ENCODE measurements at regions not wholly inside any gene's neighbourhood (a gene's known extent, or its start where the extent isn't known, plus 50 kb on each side); places are given as distances from the start of the nearest gene placed in this dataset.

DNA sequence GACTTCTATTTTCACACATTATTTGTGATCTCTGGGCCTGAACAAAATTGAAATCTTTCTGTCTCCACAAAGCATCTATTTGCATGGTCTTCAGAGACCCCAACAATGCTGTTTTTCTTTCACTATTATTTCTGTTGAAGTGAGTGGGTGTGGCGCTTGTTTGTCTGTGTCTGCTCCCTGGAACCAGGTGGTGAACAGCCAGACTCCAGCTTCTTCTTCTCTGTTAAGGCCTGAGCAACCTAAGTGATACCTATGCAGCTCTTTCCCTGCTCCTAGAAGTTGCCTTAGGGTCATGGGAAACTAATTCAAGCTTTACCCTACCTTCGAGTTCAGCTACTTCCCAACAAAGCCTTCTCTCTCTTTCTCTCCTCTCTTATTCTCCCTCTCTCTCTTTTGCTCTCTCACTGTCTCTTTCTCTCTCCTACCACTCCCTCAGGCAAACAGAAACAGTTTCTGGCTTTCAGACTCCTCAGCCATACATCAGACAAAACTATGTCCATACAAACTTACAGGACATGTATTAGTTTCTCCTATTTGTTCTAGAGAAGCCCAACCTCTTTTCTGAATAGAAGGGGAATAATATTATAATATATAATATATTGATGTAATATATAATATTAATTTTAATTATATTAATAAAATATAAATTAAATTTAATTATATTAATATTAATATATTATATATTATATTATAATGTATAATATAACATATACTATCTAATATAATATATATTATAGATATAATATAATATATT lies 552.5 kb downstream of the DSC3 start:
- no peak for DNase-seq (ENCODE audit: low read depth)
- H3K27me3 ChIP-seq (ENCODE audit: control insufficient read depth, insufficient read depth, low read length): no peaks in the 10 kb centered on the region
- TF ChIP-seq, protein P1, sequence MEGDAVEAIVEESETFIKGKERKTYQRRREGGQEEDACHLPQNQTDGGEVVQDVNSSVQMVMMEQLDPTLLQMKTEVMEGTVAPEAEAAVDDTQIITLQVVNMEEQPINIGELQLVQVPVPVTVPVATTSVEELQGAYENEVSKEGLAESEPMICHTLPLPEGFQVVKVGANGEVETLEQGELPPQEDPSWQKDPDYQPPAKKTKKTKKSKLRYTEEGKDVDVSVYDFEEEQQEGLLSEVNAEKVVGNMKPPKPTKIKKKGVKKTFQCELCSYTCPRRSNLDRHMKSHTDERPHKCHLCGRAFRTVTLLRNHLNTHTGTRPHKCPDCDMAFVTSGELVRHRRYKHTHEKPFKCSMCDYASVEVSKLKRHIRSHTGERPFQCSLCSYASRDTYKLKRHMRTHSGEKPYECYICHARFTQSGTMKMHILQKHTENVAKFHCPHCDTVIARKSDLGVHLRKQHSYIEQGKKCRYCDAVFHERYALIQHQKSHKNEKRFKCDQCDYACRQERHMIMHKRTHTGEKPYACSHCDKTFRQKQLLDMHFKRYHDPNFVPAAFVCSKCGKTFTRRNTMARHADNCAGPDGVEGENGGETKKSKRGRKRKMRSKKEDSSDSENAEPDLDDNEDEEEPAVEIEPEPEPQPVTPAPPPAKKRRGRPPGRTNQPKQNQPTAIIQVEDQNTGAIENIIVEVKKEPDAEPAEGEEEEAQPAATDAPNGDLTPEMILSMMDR (IDR thresholded peaks at IDR 0.05; ENCODE audit: insufficient read depth, low read length, poor library complexity, severe bottlenecking): no peak
- H3K4me3 ChIP-seq (ENCODE audit: low read depth, low read length): no peak overlapping the region
- no peaks in the 10 kb centered on the region for H3K36me3 ChIP-seq (ENCODE audit: control insufficient read depth, insufficient read depth, low read length)

DNA sequence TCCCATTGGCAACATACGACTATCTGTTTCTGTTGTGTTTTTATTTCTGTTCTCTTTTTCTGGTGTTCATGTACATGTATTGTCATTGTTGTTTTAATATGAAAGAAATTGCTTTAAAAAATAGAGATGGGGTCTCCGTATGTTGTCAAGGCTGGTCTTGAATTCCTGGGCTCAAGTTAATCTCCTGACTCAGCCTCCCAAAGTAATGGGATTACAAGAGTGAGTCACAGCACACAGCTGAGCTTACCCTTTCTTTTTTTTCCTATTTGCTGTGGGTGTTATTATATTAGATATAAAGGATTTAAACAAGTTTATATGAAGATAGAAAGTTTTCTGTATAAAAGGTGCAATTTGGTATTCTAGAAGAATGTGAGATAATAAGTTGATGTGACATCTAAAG lies 554.6 kb downstream of the DSC3 start:
- H3K27me3 ChIP-seq (ENCODE audit: control insufficient read depth, insufficient read depth, low read length): no peaks in the 10 kb centered on the region
- DNase-seq (ENCODE audit: low read depth): no peak
- H3K4me3 ChIP-seq (ENCODE audit: low read depth, low read length): no peak overlapping the region
- TF ChIP-seq, protein P1 (IDR thresholded peaks at IDR 0.05; ENCODE audit: insufficient read depth, low read length, poor library complexity, severe bottlenecking): no peak
- no peaks in the 10 kb centered on the region for H3K36me3 ChIP-seq (ENCODE audit: control insufficient read depth, insufficient read depth, low read length)

DNA sequence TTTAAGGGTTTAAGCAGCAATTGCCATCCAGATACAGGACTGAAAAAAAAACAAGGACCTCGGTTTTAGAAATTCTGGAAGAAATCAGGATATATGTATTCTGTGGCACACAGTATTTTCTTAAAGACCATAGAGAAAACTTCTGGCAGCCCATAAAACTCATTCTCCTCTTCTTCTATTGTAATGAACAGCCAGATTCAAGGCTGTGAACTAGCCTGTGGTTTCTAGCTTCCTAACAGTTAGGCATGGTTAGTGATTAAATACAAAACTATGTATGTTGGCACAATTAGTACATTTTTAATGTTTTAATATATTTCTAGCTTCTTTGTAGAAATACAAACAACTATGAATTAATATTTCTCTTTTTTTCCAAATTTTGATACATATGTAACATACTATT lies 555.7 kb downstream of the DSC3 start:
- no peak overlapping the region for H3K4me3 ChIP-seq (ENCODE audit: low read depth, low read length)
- no peaks in the 10 kb centered on the region for H3K27me3 ChIP-seq (ENCODE audit: control insufficient read depth, insufficient read depth, low read length)
- TF ChIP-seq, protein P1 (IDR thresholded peaks at IDR 0.05; ENCODE audit: insufficient read depth, low read length, poor library complexity, severe bottlenecking): no peak
- no peak for DNase-seq (ENCODE audit: low read depth)
- no peaks in the 10 kb centered on the region for H3K36me3 ChIP-seq (ENCODE audit: control insufficient read depth, insufficient read depth, low read length)

DNA sequence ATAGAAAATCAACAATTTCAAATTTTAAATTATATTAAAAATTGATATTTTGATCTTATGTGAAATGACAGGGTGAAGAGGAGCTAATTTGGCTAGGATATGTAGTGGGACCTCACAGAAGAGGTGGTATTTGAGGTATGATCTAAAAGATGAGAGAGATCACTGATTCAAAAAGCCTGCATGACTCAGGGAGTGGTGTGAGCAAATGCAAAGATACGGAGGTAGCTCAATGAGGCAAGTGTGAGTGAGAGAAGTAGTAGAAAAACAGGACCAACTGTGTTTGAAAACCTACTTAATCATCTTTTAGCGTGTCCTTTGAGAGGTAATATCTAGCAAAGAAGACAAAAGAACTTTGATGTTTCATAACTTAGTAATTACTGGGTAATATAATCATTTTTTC lies 557.5 kb downstream of the DSC3 start:
- TF ChIP-seq, protein P1 (IDR thresholded peaks at IDR 0.05; ENCODE audit: insufficient read depth, low read length, poor library complexity, severe bottlenecking): no peak
- Histone ChIP-seq H3K36me3 (ENCODE audit: control insufficient read depth, insufficient read depth, low read length) (no peaks in the 10 kb centered on the region), H3K27me3 (ENCODE audit: control insufficient read depth, insufficient read depth, low read length) (no peaks in the 10 kb centered on the region), H3K4me3 (ENCODE audit: low read depth, low read length) (no peak overlapping the region)
- no peak for DNase-seq (ENCODE audit: low read depth)

DNA sequence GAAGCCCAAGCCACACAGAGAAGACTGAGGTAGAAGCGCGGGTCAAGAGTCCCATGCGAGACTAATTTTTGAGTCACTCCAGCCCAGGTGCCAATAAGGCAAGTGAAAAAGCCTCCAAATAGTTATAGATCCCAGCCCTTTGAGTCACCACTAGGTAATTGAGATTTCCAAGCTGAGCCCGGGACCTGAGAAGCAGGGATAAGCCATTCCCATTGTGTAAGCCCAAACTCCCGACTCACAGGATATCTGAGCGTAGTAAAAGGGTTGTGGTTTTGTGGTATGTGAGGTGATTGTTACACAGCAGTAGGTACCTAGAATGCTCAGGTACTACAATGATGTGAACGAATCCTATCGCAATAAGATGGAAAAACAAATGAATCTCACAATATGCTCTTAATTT lies 560.7 kb downstream of the DSC3 start:
- Histone ChIP-seq H3K36me3 (ENCODE audit: control insufficient read depth, insufficient read depth, low read length) (no peaks in the 10 kb centered on the region), H3K4me3 (ENCODE audit: low read depth, low read length) (no peak overlapping the region), H3K27me3 (ENCODE audit: control insufficient read depth, insufficient read depth, low read length) (no peaks in the 10 kb centered on the region)
- DNase-seq (ENCODE audit: low read depth): no peak
- TF ChIP-seq, protein P1 (IDR thresholded peaks at IDR 0.05; ENCODE audit: insufficient read depth, low read length, poor library complexity, severe bottlenecking): no peak

DNA sequence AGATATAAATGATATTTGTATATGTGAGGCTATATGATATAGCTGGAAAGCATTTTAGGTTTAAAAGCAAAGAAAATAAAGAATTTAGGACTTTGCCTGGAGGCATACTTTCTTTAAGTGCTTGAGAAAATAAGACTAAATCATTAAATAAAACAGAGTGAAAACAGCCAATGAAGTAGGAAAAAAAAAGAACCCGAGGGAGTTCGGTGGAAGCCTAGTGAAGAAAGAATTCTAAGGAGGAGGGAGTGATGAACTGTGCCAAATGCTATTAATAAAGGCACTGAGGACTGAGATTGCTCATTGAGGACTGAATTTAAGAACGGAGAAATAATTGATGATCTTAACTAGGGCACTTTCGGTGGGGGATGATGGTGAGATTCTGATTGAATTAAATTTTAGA lies 573.5 kb downstream of the DSC3 start:
- DNase-seq (ENCODE audit: low read depth): no peak
- TF ChIP-seq, protein P1 (IDR thresholded peaks at IDR 0.05; ENCODE audit: insufficient read depth, low read length, poor library complexity, severe bottlenecking): no peak
- Histone ChIP-seq H3K36me3 (ENCODE audit: control insufficient read depth, insufficient read depth, low read length) (no peaks in the 10 kb centered on the region), H3K4me3 (ENCODE audit: low read depth, low read length) (no peak overlapping the region), H3K27me3 (ENCODE audit: control insufficient read depth, insufficient read depth, low read length) (no peaks in the 10 kb centered on the region)
